OCI-LY7 (cell line): ENCODE measurements at regions not wholly inside any gene's neighbourhood (a gene's known extent, or its start where the extent isn't known, plus 50 kb on each side); places are given as distances from the start of the nearest gene placed in this dataset.

ENCODE experiments used
- BruUV-seq: library from RNA; stranded (reverse); fragments of 400-500 nt; replicated peaks from 2 replicates; lab custom pipeline; 2021; lab: Mats Ljungman, UMichigan
- CTCF ChIA-PET: fragments of 300-600 bp; sonication (Branson Sonifier 250); formaldehyde crosslinking; loops from one replicate; lab custom pipeline; 2022; ENCODE audit warnings: antibody characterized with exemption; ENCODE audit not compliant: unreplicated experiment; lab: Charles Lee
- POLR2A ChIA-PET: fragments of 300-600 bp; sonication (Branson Sonifier 250); formaldehyde crosslinking; loops from one replicate; lab custom pipeline; 2022; ENCODE audit warnings: antibody characterized with exemption; lab: Charles Lee
- DNase-seq: peaks from one replicate; pipeline ENCODE4 v3.0.0-alpha.2; 2015; ENCODE audit warnings: low spot score
- H2AFZ ChIP-seq: fragments of 200-600 bp; sonication (generic), shearing (Covaris generic); 2 replicates; pipeline ENCODE4 v1.6.1; 2014; ENCODE audit warnings: mild to moderate bottlenecking, antibody characterized with exemption, low read length, moderate library complexity
- H3K27ac ChIP-seq: fragments of 200-600 bp; sonication (generic); 2 replicates; pipeline ENCODE4 v1.5.1; 2014; ENCODE audit warnings: mixed run types, low read depth, mild to moderate bottlenecking, moderate library complexity, low read length, inconsistent platforms; ENCODE audit not compliant: poor library complexity, severe bottlenecking
- H3K36me3 ChIP-seq: fragments of 200-600 bp; sonication (generic); 2 replicates; pipeline ENCODE4 v1.6.1; 2014; ENCODE audit warnings: mild to moderate bottlenecking, antibody characterized with exemption, low read length, moderate library complexity, mixed read lengths; ENCODE audit not compliant: insufficient read depth
- H3K4me1 ChIP-seq: fragments of 200-600 bp; sonication (generic); 2 replicates; pipeline ENCODE4 v1.5.1; 2014; ENCODE audit warnings: mild to moderate bottlenecking, low read length; ENCODE audit not compliant: insufficient read depth, poor library complexity, severe bottlenecking
- H3K4me2 ChIP-seq: fragments of 200-600 bp; sonication (generic); 2 replicates; pipeline ENCODE4 v1.6.1; 2014; ENCODE audit warnings: mild to moderate bottlenecking, low read length
- H3K4me3 ChIP-seq: fragments of 200-600 bp; sonication (generic); 2 replicates; pipeline ENCODE4 v1.5.1; 2014; ENCODE audit warnings: mild to moderate bottlenecking, low read depth, low read length; ENCODE audit not compliant: poor library complexity, severe bottlenecking
- H3K79me2 ChIP-seq: fragments of 200-600 bp; sonication (generic); 2 replicates; pipeline ENCODE4 v1.6.1; 2016; ENCODE audit warnings: low read depth, mild to moderate bottlenecking, low read length, moderate library complexity, mixed read lengths; ENCODE audit not compliant: insufficient read depth
- H3K9me2 ChIP-seq: fragments of 200-600 bp; sonication (generic); 2 replicates; pipeline ENCODE4 v1.6.1; 2016; ENCODE audit warnings: mild to moderate bottlenecking, low read length, mixed read lengths; ENCODE audit not compliant: insufficient read depth
- H3K9me3 ChIP-seq: fragments of 200-600 bp; sonication (generic); 2 replicates; pipeline ENCODE4 v1.6.1; 2014; ENCODE audit warnings: mild to moderate bottlenecking, mixed run types, low read length, mixed read lengths
- H4K20me1 ChIP-seq: fragments of 200-600 bp; sonication (generic); 2 replicates; pipeline ENCODE4 v1.6.1; 2014; ENCODE audit warnings: mild to moderate bottlenecking, antibody characterized with exemption, low read length, moderate library complexity, mixed read lengths; ENCODE audit not compliant: insufficient read depth
- CTCF ChIP-seq: fragments of 200-600 bp; sonication (generic); conservative IDR thresholded peaks from 2 replicates; pipeline ENCODE4 v1.5.1; 2014; ENCODE audit warnings: mild to moderate bottlenecking, antibody characterized with exemption, low read length, moderate library complexity, mixed read lengths
- EZH2phosphoT487 ChIP-seq: fragments of 200-600 bp; sonication (generic); IDR thresholded peaks from 2 replicates; pipeline ENCODE4 v1.6.1; 2018; ENCODE audit warnings: low read depth, borderline replicate concordance, mild to moderate bottlenecking, mixed run types, antibody characterized with exemption, low read length, moderate library complexity, mixed read lengths
- intact Hi-C: fragments of 100-400 bp; cut with micrococcal nuclease; formaldehyde crosslinking; loops from one replicate; pipeline ENCODE4 v1.10.0; 2022; ENCODE audit not compliant: unreplicated experiment

GRCh38 chr2:180450841-180451240 is 443.7 kb upstream of the CWC22 start:
- no peak for DNase-seq
- H3K36me3 ChIP-seq: no peaks in the 10 kb centered on the region
- POLR2A ChIA-PET: interaction anchor here (0.6 kb wide), 1 partner anchor 530 kb away, joined by 5 read pairs; no protein-coding TSS in a partner anchor
- no TSS peak for BruUV-seq
- no peak overlapping the region for H3K4me2 ChIP-seq
- no peak overlapping the region for H3K4me3 ChIP-seq
- no peaks in the 10 kb centered on the region for H3K79me2 ChIP-seq
- CTCF ChIA-PET: no interaction called here
- no peak for TF ChIP-seq EZH2phosphoT487
- no peak for TF ChIP-seq CTCF
- intact Hi-C loops: no loop called here
- no peak overlapping the region for H2AFZ ChIP-seq
- H3K4me1 ChIP-seq: no peaks in the 10 kb centered on the region
- H4K20me1 ChIP-seq: no peaks in the 10 kb centered on the region
- H3K27ac ChIP-seq: no peak overlapping the region
- no peaks in the 10 kb centered on the region for H3K9me3 ChIP-seq
- H3K9me2 ChIP-seq: no peaks in the 10 kb centered on the region

GRCh38 chr2:180449171-180449915 is 442.2 kb upstream of the CWC22 start:
- no TSS peak for BruUV-seq
- no peaks in the 10 kb centered on the region for H3K79me2 ChIP-seq
- no peaks in the 10 kb centered on the region for H3K9me3 ChIP-seq
- POLR2A ChIA-PET: interaction anchor here (0.6 kb wide), 1 partner anchor 52 kb away, joined by 5 read pairs; no protein-coding TSS in a partner anchor
- H2AFZ ChIP-seq: no peak overlapping the region
- CTCF ChIA-PET: no interaction called here
- H4K20me1 ChIP-seq: no peaks in the 10 kb centered on the region
- H3K4me2 ChIP-seq: no peak overlapping the region
- no peaks in the 10 kb centered on the region for H3K36me3 ChIP-seq
- DNase-seq: no peak
- no peak overlapping the region for H3K4me3 ChIP-seq
- no peaks in the 10 kb centered on the region for H3K9me2 ChIP-seq
- no peaks in the 10 kb centered on the region for H3K4me1 ChIP-seq
- intact Hi-C loops: no loop called here
- TF ChIP-seq CTCF (no peak), EZH2phosphoT487 (no peak)
- no peak overlapping the region for H3K27ac ChIP-seq

DNA sequence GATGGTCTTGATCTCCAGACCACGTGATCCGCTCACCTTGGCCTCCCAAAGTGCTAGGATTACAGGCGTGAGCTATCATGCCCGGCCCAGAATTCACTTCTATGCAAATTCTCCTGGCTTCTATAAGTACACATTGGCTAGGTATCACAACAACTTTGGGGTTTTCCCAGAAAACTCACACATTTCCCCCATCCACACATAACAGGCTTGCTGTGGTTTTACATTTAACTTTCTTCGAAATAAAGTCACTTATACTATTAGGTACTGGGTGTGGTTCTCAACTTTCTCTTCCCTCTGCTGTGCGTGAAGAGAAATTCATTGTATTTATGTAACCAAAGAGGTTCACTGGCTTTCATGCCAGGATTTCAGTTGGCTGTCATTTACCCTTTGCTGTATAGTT is 439.4 kb upstream of the CWC22 start:
- ChIA-PET CTCF (no interaction called here), POLR2A (no interaction called here)
- no TSS peak for BruUV-seq
- TF ChIP-seq CTCF (no peak), EZH2phosphoT487 (no peak)
- no peaks in the 10 kb centered on the region for H3K4me1 ChIP-seq
- H4K20me1 ChIP-seq: no peaks in the 10 kb centered on the region
- no peak overlapping the region for H3K27ac ChIP-seq
- H3K36me3 ChIP-seq: no peaks in the 10 kb centered on the region
- no peak overlapping the region for H3K4me3 ChIP-seq
- intact Hi-C loops: no loop called here
- H3K9me2 ChIP-seq: no peaks in the 10 kb centered on the region
- no peaks in the 10 kb centered on the region for H3K9me3 ChIP-seq
- no peak overlapping the region for H2AFZ ChIP-seq
- no peak for DNase-seq
- no peaks in the 10 kb centered on the region for H3K79me2 ChIP-seq
- H3K4me2 ChIP-seq: no peak overlapping the region
